ENCODE measurements at regions not wholly inside any gene's neighbourhood (a gene's known extent, or its start where the extent isn't known, plus 50 kb on each side); places are given as distances from the start of the nearest gene placed in this dataset.

GRCh38 chr1:229209386-229209785 lies 61.5 kb upstream of the RAB4A start:
- TF ChIP-seq CTCF (IDR thresholded peaks at IDR 0.05; ENCODE audit: poor library complexity) (no peak), EZH2 (IDR thresholded peaks at IDR 0.05; ENCODE audit: borderline replicate concordance) (no peak), EZH2phosphoT487 (IDR thresholded peaks at IDR 0.05; ENCODE audit: low read depth, severe bottlenecking, unreplicated experiment) (no peak)

All from hepatocyte (in vitro differentiated cells).